HepG2 (cell line): ENCODE measurements at regions not wholly inside any gene's neighbourhood (a gene's known extent, or its start where the extent isn't known, plus 50 kb on each side); places are given as distances from the start of the nearest gene placed in this dataset.

ENCODE experiments used
- ATAC-seq: fragments of 200-7000 bp; cut with Tn5 transposase; 3 replicates; pipeline ENCODE4 v1.9.1; 2020; ENCODE audit warnings: mild to moderate bottlenecking, moderate library complexity
- BruUV-seq: library from RNA; stranded (reverse); fragments of 400-500 nt; replicated peaks from 2 replicates; lab custom pipeline; 2021; lab: Mats Ljungman, UMichigan
- CTCF ChIA-PET: fragments of 300-600 bp; formaldehyde crosslinking; extraction: SDS; loops from one replicate; lab custom pipeline; 2021; ENCODE audit warnings: low total read pairs, inconsistent platforms, low intra/inter-chr PET ratio; lab: Yijun Ruan, JAX
- POLR2A ChIA-PET: fragments of 350-600 bp; sonication (Branson Sonifier 250); formaldehyde crosslinking; loops from one replicate; lab custom pipeline; 2020; ENCODE audit warnings: antibody characterized with exemption, inconsistent platforms; lab: Yijun Ruan, JAX
- DNase-seq: peaks from one replicate; pipeline ENCODE4 v3.0.0-alpha.2; 2015; ENCODE audit warnings: low spot score
- FAIRE-seq: peaks from 3 replicates; lab custom pipeline; 2011; peaks lifted over from hg19 to GRCh38; lab: Jason Lieb, UNC
- H2AFZ ChIP-seq: one replicate; pipeline ENCODE4 v1.6.1; 2011; ENCODE audit warnings: low read length, inconsistent platforms
- H3K27ac ChIP-seq: fragments of 300-600 bp; 3 replicates; pipeline ENCODE4 v1.8.0; 2011; ENCODE audit warnings: mixed run types, mild to moderate bottlenecking, mixed read lengths, low read length, inconsistent platforms; ENCODE audit not compliant: insufficient read depth; ENCODE audit errors: extremely low read length
- H3K27me3 ChIP-seq, 2 experiments: fragments of 200-600 bp in 1 of 2; 2 replicates in 1 of 2; 3 replicates in 1 of 2; pipeline versions ENCODE4 v1.6.0 to v1.8.0; 2011; ENCODE audit warnings: low read length in 2 of 2, mild to moderate bottlenecking in 2 of 2, moderate library complexity in 2 of 2, inconsistent platforms in 1 of 2; ENCODE audit not compliant: insufficient read depth in 2 of 2, control insufficient read depth in 1 of 2
- H3K36me3 ChIP-seq, 2 experiments: fragments of 200-600 bp in 1 of 2; replicated peaks in 1 of 2; 2 replicates in 1 of 2; 3 replicates in 1 of 2; pipeline versions ENCODE4 v1.5.1 to v1.8.0; 2011; ENCODE audit warnings: low read length in 2 of 2, inconsistent platforms in 1 of 2; ENCODE audit not compliant: insufficient read depth in 2 of 2, control insufficient read depth in 1 of 2
- H3K4me1 ChIP-seq: 2 replicates; pipeline ENCODE4 v1.5.1; 2012; ENCODE audit warnings: low read length, inconsistent platforms; ENCODE audit not compliant: insufficient read depth
- H3K4me2 ChIP-seq: 2 replicates; pipeline ENCODE4 v1.6.0; 2011; ENCODE audit warnings: low read depth, low read length, inconsistent platforms
- H3K4me3 ChIP-seq, 3 experiments: fragments of 200-600 bp in 1 of 3; sonication (generic), shearing (Covaris generic) in 1 of 3; replicated peaks in 1 of 3; 2 replicates each; pipeline ENCODE4 v1.5.1; 2011 to 2016; ENCODE audit warnings: low read length in 3 of 3, inconsistent platforms in 2 of 3, low read depth in 2 of 3, mild to moderate bottlenecking in 2 of 3, control low read depth in 1 of 3, mixed read lengths in 1 of 3; ENCODE audit not compliant: insufficient read depth in 1 of 3
- H3K79me2 ChIP-seq: one replicate; pipeline ENCODE4 v1.6.1; 2011; ENCODE audit warnings: low read length, inconsistent platforms; ENCODE audit not compliant: insufficient read depth
- H3K9ac ChIP-seq: 2 replicates; pipeline ENCODE4 v1.6.0; 2011; ENCODE audit warnings: mild to moderate bottlenecking, low read depth, low read length, inconsistent platforms; ENCODE audit not compliant: insufficient read depth
- H3K9me3 ChIP-seq: 2 replicates; pipeline ENCODE4 v1.5.1; 2012; ENCODE audit warnings: mild to moderate bottlenecking, low read length
- H4K20me1 ChIP-seq: 2 replicates; pipeline ENCODE4 v1.6.0; 2011; ENCODE audit warnings: inconsistent platforms, mild to moderate bottlenecking, low read length, moderate library complexity; ENCODE audit not compliant: insufficient read depth
- DRAP1 ChIP-seq: IDR thresholded peaks from 2 replicates; pipeline ENCODE4 v1.6.1; 2016; ENCODE audit warnings: missing genetic modification reagents, missing compliant biosample characterization
- EZH2 ChIP-seq: conservative IDR thresholded peaks from 2 replicates; pipeline ENCODE4 v1.6.1; 2012; ENCODE audit warnings: mild to moderate bottlenecking, low read depth, low read length, moderate library complexity
- MNT ChIP-seq: fragments of 450-650 bp; IDR thresholded peaks from 2 replicates; pipeline ENCODE4 v1.6.1; 2016
- SKIL ChIP-seq: sonication (generic); formaldehyde crosslinking; IDR thresholded peaks from 2 replicates; pipeline ENCODE4 v1.8.0; 2022; ENCODE audit warnings: missing genetic modification reagents, mild to moderate bottlenecking, moderate library complexity, borderline replicate concordance
- TEF ChIP-seq: sonication (generic); formaldehyde crosslinking; IDR thresholded peaks from 2 replicates; pipeline ENCODE4 v1.5.0; 2020; ENCODE audit warnings: missing genetic modification reagents
- ZMYM2 ChIP-seq: sonication (generic); formaldehyde crosslinking; IDR thresholded peaks from 2 replicates; pipeline ENCODE4 v1.8.0; 2022; ENCODE audit warnings: mild to moderate bottlenecking, missing genetic modification reagents
- ZNF468 ChIP-seq: sonication (generic); formaldehyde crosslinking; IDR thresholded peaks from 2 replicates; pipeline ENCODE4 v1.8.0; 2022; ENCODE audit warnings: mild to moderate bottlenecking, moderate library complexity, missing genetic modification reagents
- ZNF496 ChIP-seq: sonication (generic); formaldehyde crosslinking; IDR thresholded peaks from 2 replicates; pipeline ENCODE4 v1.8.1; 2023; ENCODE audit warnings: mild to moderate bottlenecking, moderate library complexity, missing genetic modification reagents; ENCODE audit not compliant: insufficient replicate concordance
- ZNF572 ChIP-seq: sonication (generic); formaldehyde crosslinking; IDR thresholded peaks from 2 replicates; pipeline ENCODE4 v1.5.1; 2020; ENCODE audit warnings: mild to moderate bottlenecking, missing genetic modification reagents
- ZNF784 ChIP-seq: sonication (generic); formaldehyde crosslinking; IDR thresholded peaks from 2 replicates; pipeline ENCODE4 v1.5.1; 2020; ENCODE audit warnings: missing genetic modification reagents, mild to moderate bottlenecking, borderline replicate concordance
- WGBS: methylation state at CpG from one replicate; pipeline ENCODE4 v1.1.6; 2017; ENCODE audit warnings: low lambda C conversion rate; 5-methylcytosine and 5-hydroxymethylcytosine counted together
- in situ Hi-C: cut with HindIII; loops from 2 replicates; pipeline ENCODE4 v1.10.0; 2017; ENCODE audit warnings: low pct_unique_long_range_greater_than_20kb; ENCODE audit not compliant: extremely low pct_ligation_motif_present
- intact Hi-C: fragments of 100-400 bp; cut with micrococcal nuclease; formaldehyde crosslinking; loops from one replicate; pipeline ENCODE4 v1.10.0; 2022; ENCODE audit not compliant: unreplicated experiment

- Histone ChIP-seq H2AFZ (no peak overlapping the region), H3K27me3 (no peaks in the 10 kb centered on the region), H3K9ac (no peak overlapping the region), H4K20me1 (no peaks in the 10 kb centered on the region), H3K4me2 (no peak overlapping the region), H3K27ac (no peak overlapping the region), H3K79me2 (no peaks in the 10 kb centered on the region), H3K4me1 (peaks cover 20% of the 10 kb centered on the region), H3K4me3 (no peak overlapping the region), H3K36me3 (no peaks in the 10 kb centered on the region), H3K9me3 (no peaks in the 10 kb centered on the region)
- no TSS peak for BruUV-seq
- intact Hi-C loops (loop anchor here (10.0 kb wide), 1 partner anchor 303 kb away; no protein-coding TSS in a partner anchor), in situ Hi-C loops (no loop called here)
- FAIRE-seq (no peak), ATAC-seq (no peak), DNase-seq (no peak)
- TF ChIP-seq EZH2, result no peak
- TF ChIP-seq ZNF496 (CRISPR knock-in tag), result no peak
- no peak for TF ChIP-seq ZMYM2 (CRISPR knock-in tag)
- TF ChIP-seq MNT, result no peak
- no peak for TF ChIP-seq ZNF468 (CRISPR knock-in tag)
- no peak for TF ChIP-seq DRAP1 (CRISPR knock-in tag)
- no peak for TF ChIP-seq ZNF784 (CRISPR knock-in tag)
- no peak for TF ChIP-seq SKIL (CRISPR knock-in tag)
- TF ChIP-seq TEF (CRISPR knock-in tag), result no peak
- TF ChIP-seq ZNF572 (CRISPR knock-in tag), result no peak
- 31% methylated on average over 7 of the region's 7 CpGs for WGBS
- ChIA-PET POLR2A (no interaction called here), CTCF (no interaction called here)
Measured at GRCh38 chr10:35937546-35937945, 295.4 kb upstream of the FZD8 start.
